CD4-positive, alpha-beta T cell treated with Interferon alpha-2 for 1 hour (primary cell): ENCODE measurements at regions not wholly inside any gene's neighbourhood (a gene's known extent, or its start where the extent isn't known, plus 50 kb on each side); places are given as distances from the start of the nearest gene placed in this dataset.
A peak's percentile ranks its signal among the peaks of the same experiment; 100 is the strongest.

ENCODE experiments used
- DNase-seq, 2 donors: peaks; one replicate each; pipeline ENCODE4 v3.0.0-alpha.2; 2020 to 2022

GRCh38 chr3:132237652-132238032 is 79.6 kb upstream of the ACP3 start:
- no peak for DNase-seq

GRCh38 chr3:132239587-132239986 is 77.6 kb upstream of the ACP3 start:
- DNase-seq: no peak

GRCh38 chr3:132241776-132242514 is 75.3 kb upstream of the ACP3 start:
- no peak for DNase-seq

DNA sequence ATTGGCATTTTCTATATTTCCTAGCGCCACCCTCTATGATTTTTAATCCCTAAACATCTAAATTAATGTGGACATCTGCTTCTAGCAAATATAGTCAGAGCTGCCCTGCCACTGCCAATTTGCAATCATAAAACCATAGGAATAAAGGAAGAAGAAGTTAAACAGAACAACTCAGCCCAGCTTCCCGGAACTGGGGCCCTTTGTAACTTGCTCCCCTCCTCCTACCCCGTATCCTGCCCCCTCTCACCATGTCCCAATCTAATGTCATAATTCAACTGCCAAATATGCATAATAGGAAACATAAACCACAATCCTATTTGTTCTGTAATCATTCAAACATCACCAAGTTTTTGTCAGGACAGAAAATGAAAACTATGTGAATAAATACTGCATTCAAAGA is 74.4 kb upstream of the ACP3 start:
- DNase-seq: peak in 1 of 2 donors; percentile 16

DNA sequence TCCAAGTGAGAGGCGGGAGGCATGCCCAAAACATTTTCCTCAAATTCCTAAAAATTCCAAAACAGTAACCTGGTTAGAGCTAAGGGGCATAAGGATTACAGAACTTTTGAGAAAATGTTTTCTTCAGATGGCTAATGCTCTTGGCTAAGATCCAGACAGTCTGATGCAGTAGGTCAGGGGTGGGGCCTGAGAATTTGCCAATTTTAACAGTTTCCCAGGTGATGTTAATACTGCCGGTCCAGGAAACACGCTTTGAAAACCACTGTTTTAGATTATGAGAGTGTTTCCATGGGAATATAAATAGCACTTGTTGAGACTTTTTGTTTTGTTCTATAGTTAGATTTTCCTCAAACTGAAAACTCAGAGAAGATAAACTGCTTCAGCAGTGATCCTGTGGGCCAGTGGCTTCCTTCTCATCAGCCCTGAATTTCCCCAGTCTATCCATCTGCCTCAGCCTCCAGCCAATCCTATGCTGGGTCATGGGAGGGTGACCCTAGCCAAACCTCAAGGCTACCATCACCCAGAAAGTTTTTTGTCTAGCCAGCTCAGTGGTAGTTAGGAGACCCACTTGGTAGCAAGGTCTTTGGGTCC is 71.6 kb upstream of the ACP3 start:
- DNase-seq: no peak

DNA sequence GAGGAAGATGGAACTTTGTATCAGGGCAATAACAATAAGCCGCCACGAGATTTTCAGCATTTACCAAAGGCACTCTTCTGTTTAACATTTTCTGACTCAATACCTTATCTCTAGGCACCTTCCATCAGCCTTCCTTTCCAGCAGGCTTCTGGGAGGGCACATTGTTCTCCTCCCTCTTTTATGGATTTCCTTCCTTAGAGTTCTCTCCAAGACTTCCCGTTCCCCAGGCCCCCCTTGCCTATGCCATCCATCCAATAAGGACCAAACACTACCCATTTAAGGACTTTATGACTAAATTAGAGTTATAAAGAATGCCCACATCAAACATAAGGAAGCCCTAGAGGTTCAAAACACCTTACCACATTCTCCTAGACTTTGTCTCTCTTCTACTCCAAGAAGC is 71.0 kb upstream of the ACP3 start:
- no peak for DNase-seq

GRCh38 chr3:132247211-132247610 is 70.0 kb upstream of the ACP3 start:
- no peak for DNase-seq

GRCh38 chr3:132248490-132248889 is 68.7 kb upstream of the ACP3 start:
- DNase-seq: no peak

DNA sequence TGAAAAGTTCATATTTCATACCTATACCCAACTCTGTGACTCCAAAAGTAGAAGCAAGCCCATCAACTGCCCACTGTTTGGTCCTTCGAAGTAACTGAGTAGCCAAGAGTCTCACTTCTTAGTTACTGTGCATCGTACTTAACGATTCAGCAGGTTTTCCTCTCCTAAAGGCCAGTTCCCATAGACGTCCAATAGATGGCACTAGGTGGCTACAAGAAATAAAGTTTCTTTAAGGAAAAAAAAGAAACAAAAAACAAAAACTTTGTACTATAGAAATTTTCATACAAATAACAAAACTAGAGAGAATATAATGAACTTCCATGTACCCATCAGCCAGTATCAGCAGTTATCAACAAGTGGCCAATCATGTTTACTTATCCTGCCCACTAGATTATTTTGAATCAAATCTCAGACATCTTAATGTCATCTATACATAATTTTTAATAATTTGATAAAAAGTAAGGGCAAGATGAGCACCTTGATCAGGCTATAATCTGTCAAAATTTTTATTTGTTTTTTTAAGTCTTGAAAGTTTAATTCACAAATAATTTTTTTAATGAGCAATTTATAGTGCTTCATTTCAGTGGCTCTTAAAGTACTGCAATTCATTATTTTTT is 63.8 kb upstream of the ACP3 start:
- DNase-seq: peak; percentile 3 to 25

- no peak for DNase-seq
These were observed 63.0 kb upstream of the ACP3 start for GRCh38 chr3:132254076-132254755.

- no peak for DNase-seq
These were observed 62.0 kb upstream of the ACP3 start for GRCh38 chr3:132255041-132255745.

GRCh38 chr3:132256989-132257388 is 60.2 kb upstream of the ACP3 start:
- DNase-seq: no peak

GRCh38 chr3:132261506-132261905 is 55.7 kb upstream of the ACP3 start:
- no peak for DNase-seq

DNA sequence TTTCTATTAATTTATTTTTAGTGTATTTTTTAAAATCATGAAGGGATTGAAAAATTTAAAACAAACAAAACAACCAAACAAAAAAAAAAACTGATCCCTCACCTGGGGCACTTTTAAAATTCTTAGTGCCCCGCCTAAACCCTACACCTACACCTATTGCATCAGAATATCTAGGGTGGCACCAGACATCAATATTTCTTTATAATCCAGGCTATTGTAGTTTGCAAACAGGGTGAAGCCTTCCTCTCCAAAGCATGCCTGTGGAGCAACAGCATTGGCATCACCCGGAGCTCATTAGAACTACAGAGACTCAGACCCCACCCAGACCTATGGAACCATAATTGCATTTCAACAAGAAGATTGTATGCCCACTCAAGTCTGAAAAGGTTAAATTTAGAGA is 54.9 kb upstream of the ACP3 start:
- no peak for DNase-seq

GRCh38 chr3:132262956-132263355 is 54.3 kb upstream of the ACP3 start:
- DNase-seq: no peak

DNA sequence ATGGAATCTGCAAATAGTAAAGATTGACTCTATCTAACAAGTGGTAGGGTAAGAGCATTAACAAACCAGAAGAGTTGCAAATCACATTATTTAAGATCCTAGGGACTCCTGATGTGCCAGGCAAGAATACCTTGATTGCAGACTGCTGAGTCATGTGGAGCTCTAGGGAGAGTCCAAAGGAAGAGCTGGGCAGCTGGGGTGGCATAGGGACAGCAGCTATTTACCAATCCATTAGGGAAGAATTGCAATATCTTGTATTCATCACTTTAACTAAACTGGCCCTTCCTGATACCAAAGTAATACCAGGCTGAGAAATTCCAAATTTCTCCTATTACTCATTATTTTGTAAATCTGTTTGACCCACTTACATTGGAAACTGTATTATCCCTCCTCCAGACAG is 52.2 kb upstream of the ACP3 start:
- DNase-seq: no peak

- DNase-seq: no peak
These were observed 51.7 kb upstream of the ACP3 start for GRCh38 chr3:132265488-132265887.

DNA sequence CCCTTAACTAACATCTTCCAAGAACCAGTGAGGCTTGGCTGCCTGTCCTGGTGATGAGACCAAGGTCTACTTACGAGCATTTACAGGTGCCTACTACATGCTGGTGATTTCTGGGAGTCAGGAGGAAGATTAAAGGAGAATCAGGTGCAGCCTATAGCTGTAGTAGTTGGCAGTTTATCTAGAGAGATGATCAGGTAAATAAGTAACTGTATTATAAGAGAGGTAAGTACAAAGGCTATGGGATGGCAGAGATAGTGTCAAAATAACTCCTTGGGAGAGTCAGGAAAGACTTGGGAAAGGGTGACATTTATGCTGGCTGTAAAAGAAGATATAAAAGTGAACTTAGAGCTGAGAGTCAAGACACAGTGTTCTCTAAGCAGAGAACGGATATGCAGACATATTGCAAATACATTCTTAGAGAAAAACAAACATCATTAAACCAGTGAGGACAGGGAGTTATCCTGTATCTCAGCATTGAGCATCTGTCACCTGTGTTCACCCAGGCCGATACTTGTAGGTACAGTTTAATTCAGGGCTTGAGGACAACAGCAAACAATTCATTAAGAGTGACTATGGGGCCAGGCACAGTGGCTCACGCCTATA is 49.7 kb upstream of the ACP3 start:
- no peak for DNase-seq
